PC-3 (cell line): ENCODE measurements at regions not wholly inside any gene's neighbourhood (a gene's known extent, or its start where the extent isn't known, plus 50 kb on each side); places are given as distances from the start of the nearest gene placed in this dataset.

Experiments
- CTCF ChIP-seq: fragments of 300-600 bp; sonication (generic); conservative IDR thresholded peaks from 2 replicates; pipeline ENCODE4 v1.5.1; 2017; ENCODE audit warnings: antibody characterized with exemption, low read depth, mild to moderate bottlenecking, low read length
- EZH2phosphoT487 ChIP-seq: fragments of 300-600 bp; sonication (generic); IDR thresholded peaks from 2 replicates; pipeline ENCODE4 v1.6.1; 2018; ENCODE audit warnings: mild to moderate bottlenecking, antibody characterized with exemption, low read length, borderline replicate concordance

DNA sequence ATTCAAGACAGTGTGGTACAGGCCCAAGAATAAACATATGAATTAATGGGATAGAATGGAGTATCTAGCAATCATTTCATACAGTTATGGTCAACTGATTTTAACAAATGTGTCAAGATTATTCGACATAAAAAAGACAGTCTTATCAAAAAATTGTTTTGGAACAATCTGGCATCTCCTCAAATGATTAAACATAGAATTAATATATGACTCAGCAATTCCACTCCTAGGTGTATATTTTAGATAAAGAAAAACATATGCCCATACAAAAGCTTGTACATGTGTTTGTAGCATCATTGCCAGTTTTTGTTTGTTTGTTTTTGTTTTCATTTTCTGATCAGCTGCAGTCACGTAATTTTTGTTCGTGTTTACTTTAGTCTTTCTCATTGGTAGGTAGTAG is 1188.3 kb downstream of the BRINP3 start:
- no peak for TF ChIP-seq CTCF
- TF ChIP-seq EZH2phosphoT487 = no peak
